GM12878 (cell line): ENCODE measurements at regions not wholly inside any gene's neighbourhood (a gene's known extent, or its start where the extent isn't known, plus 50 kb on each side); places are given as distances from the start of the nearest gene placed in this dataset.

Experiments
- ATAC-seq: fragments of 200-7000 bp; cut with Tn5 transposase; 3 replicates; pipeline ENCODE4 v1.9.1; 2020; ENCODE audit warnings: mild to moderate bottlenecking, moderate library complexity
- BruUV-seq: library from RNA; stranded (reverse); fragments of 400-500 nt; replicated peaks from 2 replicates; lab custom pipeline; 2021; lab: Mats Ljungman, UMichigan
- CTCF ChIA-PET: fragments of 300-600 bp; sonication (Branson Sonifier 250); formaldehyde crosslinking; extraction: SDS; loops from one replicate; lab custom pipeline; 2021; ENCODE audit warnings: inconsistent platforms; lab: Yijun Ruan, JAX
- POLR2A ChIA-PET: fragments of 350-600 bp; formaldehyde crosslinking; extraction: SDS; loops from one replicate; lab custom pipeline; 2021; ENCODE audit warnings: inconsistent platforms; lab: Charles Lee
- RAD21 ChIA-PET: fragments of 300-600 bp; sonication (Branson Sonifier 250); formaldehyde crosslinking; loops from one replicate; lab custom pipeline; 2023; ENCODE audit warnings: antibody characterized with exemption; ENCODE audit not compliant: unreplicated experiment; lab: Charles Lee
- SMC1A ChIA-PET: fragments of 300-600 bp; sonication (Branson Sonifier 250); formaldehyde crosslinking; loops from one replicate; lab custom pipeline; 2023; ENCODE audit not compliant: unreplicated experiment, uncharacterized antibody; lab: Charles Lee
- DNase-seq: peaks from one replicate; pipeline ENCODE4 v3.0.0-alpha.2; 2011; ENCODE audit warnings: low read depth, low spot score
- FAIRE-seq: peaks from 3 replicates; lab custom pipeline; 2011; peaks lifted over from hg19 to GRCh38; lab: Jason Lieb, UNC
- H2AFZ ChIP-seq: 2 replicates; pipeline ENCODE4 v1.6.0; 2011; ENCODE audit warnings: low read depth, low read length, control low read depth; ENCODE audit not compliant: control insufficient read depth
- H3K27ac ChIP-seq: 2 replicates; pipeline ENCODE4 v1.5.1; 2011; ENCODE audit warnings: control low read depth; ENCODE audit not compliant: control insufficient read depth, insufficient read depth
- H3K27me3 ChIP-seq, 2 experiments: replicated peaks in 1 of 2; 2 replicates each; pipeline versions ENCODE4 v1.6.0 to v1.6.1; 2011; ENCODE audit warnings: low read length in 1 of 2; ENCODE audit not compliant: control insufficient read depth in 2 of 2, insufficient read depth in 2 of 2
- H3K36me3 ChIP-seq, 2 experiments: 2 replicates each; pipeline ENCODE4 v1.5.1; 2011; ENCODE audit warnings: low read length in 1 of 2; ENCODE audit not compliant: control insufficient read depth in 2 of 2, insufficient read depth in 2 of 2
- H3K4me1 ChIP-seq: 2 replicates; pipeline ENCODE4 v1.6.1; 2011; ENCODE audit warnings: mild to moderate bottlenecking, low read length, moderate library complexity, mixed read lengths; ENCODE audit not compliant: control insufficient read depth, insufficient read depth
- H3K4me2 ChIP-seq: 2 replicates; pipeline ENCODE4 v1.6.0; 2011; ENCODE audit warnings: control low read depth; ENCODE audit not compliant: control insufficient read depth, insufficient read depth
- H3K4me3 ChIP-seq: fragments of 200-600 bp; sonication (generic); 2 replicates; pipeline ENCODE4 v1.5.1; 2016
- H3K79me2 ChIP-seq: 2 replicates; pipeline ENCODE4 v1.6.0; 2011; ENCODE audit warnings: low read length; ENCODE audit not compliant: control insufficient read depth, insufficient read depth
- H3K9ac ChIP-seq: 2 replicates; pipeline ENCODE4 v1.8.0; 2011; ENCODE audit warnings: low read length, control low read depth, mixed read lengths; ENCODE audit not compliant: control insufficient read depth, insufficient read depth
- H3K9me3 ChIP-seq: replicated peaks from 3 replicates; pipeline ENCODE4 v1.5.1; 2011; ENCODE audit warnings: mild to moderate bottlenecking, low read length; ENCODE audit not compliant: control insufficient read depth, insufficient read depth
- H4K20me1 ChIP-seq: 2 replicates; pipeline ENCODE4 v1.6.0; 2011; ENCODE audit not compliant: control insufficient read depth, insufficient read depth
- BACH1 ChIP-seq: fragments of 450-650 bp; IDR thresholded peaks from 2 replicates; pipeline ENCODE4 v1.6.1; 2017; ENCODE audit warnings: mild to moderate bottlenecking, borderline replicate concordance
- BCLAF1 ChIP-seq: fragments of 450-650 bp; IDR thresholded peaks from 2 replicates; pipeline ENCODE4 v1.6.1; 2017; ENCODE audit warnings: antibody characterized with exemption, mild to moderate bottlenecking, moderate library complexity
- FOXM1 ChIP-seq: IDR thresholded peaks from 2 replicates; pipeline ENCODE4 v1.6.1; 2012; ENCODE audit warnings: low read depth, mild to moderate bottlenecking, inconsistent platforms, low read length, moderate library complexity
- HDGF ChIP-seq: fragments of 450-650 bp; IDR thresholded peaks from 2 replicates; pipeline ENCODE4 v1.6.1; 2016; ENCODE audit warnings: antibody characterized with exemption
- JUND ChIP-seq: IDR thresholded peaks from 2 replicates; pipeline ENCODE4 v1.6.1; 2012; ENCODE audit warnings: low read depth, mild to moderate bottlenecking, low read length, improper control_type of control experiment, moderate library complexity
- KLF5 ChIP-seq: fragments of 450-650 bp; IDR thresholded peaks from 2 replicates; pipeline ENCODE4 v1.6.1; 2014; ENCODE audit warnings: mild to moderate bottlenecking; ENCODE audit not compliant: partially characterized antibody
- MEF2B ChIP-seq: fragments of 450-650 bp; IDR thresholded peaks from 2 replicates; pipeline ENCODE4 v1.6.1; 2018; ENCODE audit warnings: mild to moderate bottlenecking, moderate library complexity; ENCODE audit not compliant: partially characterized antibody, poor library complexity, severe bottlenecking
- NR2C2 ChIP-seq: IDR thresholded peaks from 2 replicates; pipeline ENCODE4 v1.6.1; 2011; ENCODE audit warnings: borderline replicate concordance, low read depth; ENCODE audit not compliant: control insufficient read depth, insufficient read length
- NRF1 ChIP-seq: conservative IDR thresholded peaks from 2 replicates; pipeline ENCODE4 v1.6.1; 2011; ENCODE audit warnings: mild to moderate bottlenecking, low read depth, low read length, improper control_type of control experiment
- PML ChIP-seq: IDR thresholded peaks from 2 replicates; pipeline ENCODE4 v1.6.1; 2012; ENCODE audit warnings: low read length, inconsistent platforms
- RCOR1 ChIP-seq: conservative IDR thresholded peaks from 2 replicates; pipeline ENCODE4 v1.6.1; 2012; ENCODE audit warnings: low read depth, low read length, improper control_type of control experiment
- SMAD5 ChIP-seq: IDR thresholded peaks from 2 replicates; pipeline ENCODE4 v1.6.1; 2016; ENCODE audit warnings: antibody characterized with exemption, low read depth
- SREBF2 ChIP-seq: IDR thresholded peaks from 2 replicates; pipeline ENCODE4 v1.6.1; 2012; ENCODE audit warnings: mild to moderate bottlenecking, low read length
- SRF ChIP-seq, 2 experiments: IDR thresholded peaks; 2 replicates each; pipeline ENCODE4 v1.6.1; 2011; ENCODE audit warnings: low read depth in 2 of 2, low read length in 2 of 2, mild to moderate bottlenecking in 1 of 2, moderate library complexity in 1 of 2
- SUZ12 ChIP-seq: fragments of 200-600 bp; sonication (generic); IDR thresholded peaks from one replicate; pipeline ENCODE4 v1.6.1; 2018; ENCODE audit warnings: antibody characterized with exemption, mild to moderate bottlenecking; ENCODE audit not compliant: unreplicated experiment
- TCF3 ChIP-seq: IDR thresholded peaks from 2 replicates; pipeline ENCODE4 v1.6.1; 2012; ENCODE audit warnings: low read depth, mild to moderate bottlenecking, low read length, borderline replicate concordance; ENCODE audit not compliant: insufficient read depth
- TCF7 ChIP-seq: IDR thresholded peaks from 2 replicates; pipeline ENCODE4 v1.6.1; 2014; ENCODE audit warnings: antibody characterized with exemption, borderline replicate concordance
- USF2 ChIP-seq: IDR thresholded peaks from 2 replicates; pipeline ENCODE4 v1.6.1; 2011; ENCODE audit warnings: low read depth, low read length, improper control_type of control experiment, borderline replicate concordance
- WRNIP1 ChIP-seq: IDR thresholded peaks from 2 replicates; pipeline ENCODE4 v1.6.1; 2011; ENCODE audit warnings: low read depth, low read length, improper control_type of control experiment, borderline replicate concordance
- YY1 ChIP-seq: IDR thresholded peaks from 2 replicates; pipeline ENCODE4 v1.6.1; 2011; ENCODE audit warnings: low read depth, mild to moderate bottlenecking, low read length
- WGBS: methylation state at CpG from one replicate; pipeline ENCODE4 v1.1.6; 2016; ENCODE audit warnings: low lambda C conversion rate; ENCODE audit not compliant: insufficient replicate concordance, insufficient coverage; ENCODE audit errors: missing lambda C conversion rate; 5-methylcytosine and 5-hydroxymethylcytosine counted together
- in situ Hi-C: fragments of 300-500 bp; cut with MboI; formaldehyde crosslinking; loops from 9 replicates; pipeline ENCODE4 v1.14.3; 2018; ENCODE audit warnings: mixed read lengths
- intact Hi-C: fragments of 100-400 bp; cut with micrococcal nuclease; formaldehyde crosslinking; loops from one replicate; pipeline ENCODE4 v1.14.2; 2022; ENCODE audit not compliant: unreplicated experiment

- ChIA-PET POLR2A (no interaction called here), RAD21 (no interaction called here), CTCF (no interaction called here), SMC1A (no interaction called here)
- ATAC-seq (no peak), DNase-seq (no peak), FAIRE-seq (no peak)
- no peaks in the 10 kb centered on the region; a peak in 1 of 4 replicates for H3K27me3 ChIP-seq
- 21% methylated on average over 3 of the region's 3 CpGs for WGBS
- intact Hi-C loops (no loop called here), in situ Hi-C loops (no loop called here)
- H4K20me1 ChIP-seq, result no peaks in the 10 kb centered on the region
- H3K4me2 ChIP-seq, result no peak overlapping the region
- no peak overlapping the region for H2AFZ ChIP-seq
- H3K4me3 ChIP-seq, result no peak overlapping the region
- H3K4me1 ChIP-seq, result no peaks in the 10 kb centered on the region
- no peak overlapping the region for H3K27ac ChIP-seq
- no TSS peak for BruUV-seq
- no peaks in the 10 kb centered on the region for H3K79me2 ChIP-seq
- H3K9me3 ChIP-seq, result no peaks in the 10 kb centered on the region
- TF ChIP-seq SUZ12 (no peak), BACH1 (no peak), SREBF2 (no peak), TCF3 (no peak), HDGF (no peak), MEF2B (no peak), PML (no peak), JUND (no peak), BCLAF1 (no peak), YY1 (no peak), FOXM1 (no peak), NR2C2 (no peak), TCF7 (no peak), SRF (IDR thresholded peaks at IDR 0.05; ENCODE audit: low read depth in 2 of 2, low read length in 2 of 2) (no peak), KLF5 (no peak), WRNIP1 (no peak), RCOR1 (no peak), NRF1 (no peak), SMAD5 (no peak), USF2 (no peak)
- no peaks in the 10 kb centered on the region for H3K36me3 ChIP-seq
- H3K9ac ChIP-seq, result no peak overlapping the region
These were observed 388.3 kb downstream of the TMEM38B start for GRCh38 chr9:106082621-106083020.
